Tibial nerve (tissue), 4 donors: ENCODE measurements at regions not wholly inside any gene's neighbourhood (a gene's known extent, or its start where the extent isn't known, plus 50 kb on each side); places are given as distances from the start of the nearest gene placed in this dataset.

Source experiments
- EP300 ChIP-seq, 2 donors: sonication (generic); formaldehyde crosslinking; IDR thresholded peaks; one replicate each; pipeline ENCODE4 v1.6.1; 2017; ENCODE audit warnings: antibody characterized with exemption in 2 of 2, mild to moderate bottlenecking in 1 of 2
- POLR2A ChIP-seq, 2 donors: fragments of 450-650 bp; IDR thresholded peaks; one replicate each; pipeline ENCODE4 v1.6.1; 2017; ENCODE audit warnings: antibody characterized with exemption in 2 of 2, mild to moderate bottlenecking in 2 of 2, moderate library complexity in 2 of 2
- TF ChIP-seq, protein P1 (sequence below), 5 experiments: fragments of 200-600 bp in 3 of 5; fragments of 450-650 bp in 2 of 5; sonication (generic) in 3 of 5; IDR thresholded peaks; one replicate each; pipeline ENCODE4 v1.5.1; 2016 to 2019; ENCODE audit warnings: antibody characterized with exemption in 5 of 5, mild to moderate bottlenecking in 3 of 5, moderate library complexity in 2 of 5

DNA sequence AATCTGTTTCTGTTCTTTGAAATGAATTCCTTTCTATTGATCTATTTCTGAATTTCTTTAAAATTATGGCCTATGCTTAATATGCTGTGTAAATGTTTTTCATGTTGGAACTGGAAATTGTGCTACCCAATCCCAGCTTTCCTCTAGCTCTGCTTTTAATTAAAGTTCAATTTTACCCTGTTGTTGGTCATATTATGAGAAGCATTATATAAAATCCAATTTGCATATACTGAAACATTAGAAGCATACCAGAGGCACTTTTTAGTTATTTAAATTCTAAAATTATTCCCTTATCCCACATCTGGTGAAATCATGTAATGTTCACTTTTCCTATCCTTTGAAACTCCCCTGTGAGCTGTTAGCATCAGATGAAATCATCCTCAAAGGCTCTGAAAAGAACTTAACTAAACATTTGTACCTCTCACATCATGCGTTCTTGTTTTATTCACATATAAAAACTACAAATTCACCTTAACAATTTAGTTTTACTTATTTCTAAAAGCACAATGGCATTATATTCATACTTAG, 160.6 kb upstream of the COL21A1 start:
- TF ChIP-seq, protein P1, sequence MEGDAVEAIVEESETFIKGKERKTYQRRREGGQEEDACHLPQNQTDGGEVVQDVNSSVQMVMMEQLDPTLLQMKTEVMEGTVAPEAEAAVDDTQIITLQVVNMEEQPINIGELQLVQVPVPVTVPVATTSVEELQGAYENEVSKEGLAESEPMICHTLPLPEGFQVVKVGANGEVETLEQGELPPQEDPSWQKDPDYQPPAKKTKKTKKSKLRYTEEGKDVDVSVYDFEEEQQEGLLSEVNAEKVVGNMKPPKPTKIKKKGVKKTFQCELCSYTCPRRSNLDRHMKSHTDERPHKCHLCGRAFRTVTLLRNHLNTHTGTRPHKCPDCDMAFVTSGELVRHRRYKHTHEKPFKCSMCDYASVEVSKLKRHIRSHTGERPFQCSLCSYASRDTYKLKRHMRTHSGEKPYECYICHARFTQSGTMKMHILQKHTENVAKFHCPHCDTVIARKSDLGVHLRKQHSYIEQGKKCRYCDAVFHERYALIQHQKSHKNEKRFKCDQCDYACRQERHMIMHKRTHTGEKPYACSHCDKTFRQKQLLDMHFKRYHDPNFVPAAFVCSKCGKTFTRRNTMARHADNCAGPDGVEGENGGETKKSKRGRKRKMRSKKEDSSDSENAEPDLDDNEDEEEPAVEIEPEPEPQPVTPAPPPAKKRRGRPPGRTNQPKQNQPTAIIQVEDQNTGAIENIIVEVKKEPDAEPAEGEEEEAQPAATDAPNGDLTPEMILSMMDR (IDR thresholded peaks at IDR 0.05): no peak
- TF ChIP-seq POLR2A (IDR thresholded peaks at IDR 0.05) (no peak), EP300 (IDR thresholded peaks at IDR 0.05) (no peak)
